ENCODE measurements at regions not wholly inside any gene's neighbourhood (a gene's known extent, or its start where the extent isn't known, plus 50 kb on each side); places are given as distances from the start of the nearest gene placed in this dataset.

DNA sequence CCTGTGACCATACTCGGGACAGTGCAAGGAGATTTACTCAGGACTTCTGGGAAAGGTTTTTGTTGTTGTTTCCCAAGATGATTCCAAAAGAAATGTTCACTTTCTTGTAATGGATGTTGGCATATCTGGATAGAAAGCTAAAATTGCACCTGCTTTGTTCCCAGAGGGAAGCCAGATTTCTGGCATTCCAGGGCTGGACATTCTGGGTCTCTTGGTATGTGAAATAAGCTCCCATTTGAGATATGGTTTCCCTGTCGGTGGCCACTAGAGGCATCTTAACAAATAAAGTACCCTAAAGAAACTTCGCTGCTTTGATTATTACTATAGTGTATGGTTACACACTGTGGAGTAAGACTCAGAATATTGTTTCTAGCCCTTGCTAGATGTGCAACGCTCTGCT lies 737.3 kb downstream of the BRINP1 start:
- TF ChIP-seq, protein P1, sequence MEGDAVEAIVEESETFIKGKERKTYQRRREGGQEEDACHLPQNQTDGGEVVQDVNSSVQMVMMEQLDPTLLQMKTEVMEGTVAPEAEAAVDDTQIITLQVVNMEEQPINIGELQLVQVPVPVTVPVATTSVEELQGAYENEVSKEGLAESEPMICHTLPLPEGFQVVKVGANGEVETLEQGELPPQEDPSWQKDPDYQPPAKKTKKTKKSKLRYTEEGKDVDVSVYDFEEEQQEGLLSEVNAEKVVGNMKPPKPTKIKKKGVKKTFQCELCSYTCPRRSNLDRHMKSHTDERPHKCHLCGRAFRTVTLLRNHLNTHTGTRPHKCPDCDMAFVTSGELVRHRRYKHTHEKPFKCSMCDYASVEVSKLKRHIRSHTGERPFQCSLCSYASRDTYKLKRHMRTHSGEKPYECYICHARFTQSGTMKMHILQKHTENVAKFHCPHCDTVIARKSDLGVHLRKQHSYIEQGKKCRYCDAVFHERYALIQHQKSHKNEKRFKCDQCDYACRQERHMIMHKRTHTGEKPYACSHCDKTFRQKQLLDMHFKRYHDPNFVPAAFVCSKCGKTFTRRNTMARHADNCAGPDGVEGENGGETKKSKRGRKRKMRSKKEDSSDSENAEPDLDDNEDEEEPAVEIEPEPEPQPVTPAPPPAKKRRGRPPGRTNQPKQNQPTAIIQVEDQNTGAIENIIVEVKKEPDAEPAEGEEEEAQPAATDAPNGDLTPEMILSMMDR (IDR thresholded peaks at IDR 0.05), result no peak
- TF ChIP-seq KDM5A (IDR thresholded peaks at IDR 0.05) (no peak), BHLHE40 (IDR thresholded peaks at IDR 0.05; ENCODE audit: low read depth, low read length) (no peak), SREBF2 (IDR thresholded peaks at IDR 0.05) (no peak), CHD2 (IDR thresholded peaks at IDR 0.05; ENCODE audit: low read length, partially characterized antibody) (no peak), POLR2A (IDR thresholded peaks at IDR 0.05; ENCODE audit: low read length) (no peak), NR3C1 (IDR thresholded peaks at IDR 0.05) (no peak), RAD21 (conservative IDR thresholded peaks at IDR 0.05 in 1 of 2, IDR thresholded peaks at IDR 0.05 in 1 of 2) (no peak), POLR2AphosphoS2 (conservative IDR thresholded peaks at IDR 0.05; ENCODE audit: low read length) (no peak), EP300 (IDR thresholded peaks at IDR 0.05) (no peak), CBX8 (IDR thresholded peaks at IDR 0.05) (no peak)
- TF ChIP-seq, protein P2, sequence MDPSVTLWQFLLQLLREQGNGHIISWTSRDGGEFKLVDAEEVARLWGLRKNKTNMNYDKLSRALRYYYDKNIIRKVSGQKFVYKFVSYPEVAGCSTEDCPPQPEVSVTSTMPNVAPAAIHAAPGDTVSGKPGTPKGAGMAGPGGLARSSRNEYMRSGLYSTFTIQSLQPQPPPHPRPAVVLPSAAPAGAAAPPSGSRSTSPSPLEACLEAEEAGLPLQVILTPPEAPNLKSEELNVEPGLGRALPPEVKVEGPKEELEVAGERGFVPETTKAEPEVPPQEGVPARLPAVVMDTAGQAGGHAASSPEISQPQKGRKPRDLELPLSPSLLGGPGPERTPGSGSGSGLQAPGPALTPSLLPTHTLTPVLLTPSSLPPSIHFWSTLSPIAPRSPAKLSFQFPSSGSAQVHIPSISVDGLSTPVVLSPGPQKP (IDR thresholded peaks at IDR 0.05; ENCODE audit: low read depth, low read length), result no peak

All from A549 (cell line).